ENCODE measurements at regions not wholly inside any gene's neighbourhood (a gene's known extent, or its start where the extent isn't known, plus 50 kb on each side); places are given as distances from the start of the nearest gene placed in this dataset.

DNA sequence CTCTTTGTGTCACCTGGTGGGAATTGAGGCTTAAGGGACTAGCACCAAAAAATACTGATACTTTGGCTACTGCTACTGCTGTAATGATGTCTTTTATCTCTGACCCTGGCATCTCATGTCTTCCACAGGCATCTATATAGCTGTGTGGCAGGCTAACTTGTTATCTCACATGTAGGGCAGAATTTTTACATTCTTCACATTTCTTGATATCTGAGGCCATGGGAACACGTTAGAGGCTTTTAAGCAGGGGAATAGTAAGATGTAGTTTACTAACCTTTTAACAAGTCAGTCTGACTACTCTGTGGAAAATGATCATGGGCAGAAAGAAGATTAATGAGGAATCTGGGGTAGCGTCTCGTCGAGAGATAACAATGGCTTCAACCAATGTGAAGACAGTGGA is 498.4 kb downstream of the PCNX1 start:
- no peaks in the 10 kb centered on the region for H3K27me3 ChIP-seq (ENCODE audit: control insufficient read depth in 3 of 3, insufficient read depth in 3 of 3, low read length in 2 of 3)
- ATAC-seq (ENCODE audit: insufficient read depth, low FRiP score), result no peak
- H3K27ac ChIP-seq (ENCODE audit: low read depth in 1 of 2, low read length in 1 of 2), result no peak overlapping the region
- H3K9me3 ChIP-seq (ENCODE audit: control insufficient read depth in 4 of 4, insufficient read depth in 3 of 4, low read length in 3 of 4), result no peaks in the 10 kb centered on the region
- H3K36me3 ChIP-seq (ENCODE audit: control insufficient read depth in 4 of 4, insufficient read depth in 4 of 4, low read length in 4 of 4), result no peaks in the 10 kb centered on the region
- H3K9ac ChIP-seq (ENCODE audit: insufficient read depth in 1 of 2, low read length in 2 of 2), result no peak overlapping the region
- peaks cover 0 to 10% (median 3%) of the 10 kb centered on the region in 5 donors for H3K4me1 ChIP-seq (ENCODE audit: control insufficient read depth in 5 of 5, insufficient read depth in 5 of 5, low read length in 5 of 5)
- TF ChIP-seq, protein P1, sequence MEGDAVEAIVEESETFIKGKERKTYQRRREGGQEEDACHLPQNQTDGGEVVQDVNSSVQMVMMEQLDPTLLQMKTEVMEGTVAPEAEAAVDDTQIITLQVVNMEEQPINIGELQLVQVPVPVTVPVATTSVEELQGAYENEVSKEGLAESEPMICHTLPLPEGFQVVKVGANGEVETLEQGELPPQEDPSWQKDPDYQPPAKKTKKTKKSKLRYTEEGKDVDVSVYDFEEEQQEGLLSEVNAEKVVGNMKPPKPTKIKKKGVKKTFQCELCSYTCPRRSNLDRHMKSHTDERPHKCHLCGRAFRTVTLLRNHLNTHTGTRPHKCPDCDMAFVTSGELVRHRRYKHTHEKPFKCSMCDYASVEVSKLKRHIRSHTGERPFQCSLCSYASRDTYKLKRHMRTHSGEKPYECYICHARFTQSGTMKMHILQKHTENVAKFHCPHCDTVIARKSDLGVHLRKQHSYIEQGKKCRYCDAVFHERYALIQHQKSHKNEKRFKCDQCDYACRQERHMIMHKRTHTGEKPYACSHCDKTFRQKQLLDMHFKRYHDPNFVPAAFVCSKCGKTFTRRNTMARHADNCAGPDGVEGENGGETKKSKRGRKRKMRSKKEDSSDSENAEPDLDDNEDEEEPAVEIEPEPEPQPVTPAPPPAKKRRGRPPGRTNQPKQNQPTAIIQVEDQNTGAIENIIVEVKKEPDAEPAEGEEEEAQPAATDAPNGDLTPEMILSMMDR (IDR thresholded peaks at IDR 0.05; ENCODE audit: control extremely low read depth, extremely low read depth), result no peak
- DNase-seq, result no peak
- no peak overlapping the region for H3K4me3 ChIP-seq
- 92% methylated on average over 4 of the region's 4 CpGs for WGBS, 2 donors

DNA sequence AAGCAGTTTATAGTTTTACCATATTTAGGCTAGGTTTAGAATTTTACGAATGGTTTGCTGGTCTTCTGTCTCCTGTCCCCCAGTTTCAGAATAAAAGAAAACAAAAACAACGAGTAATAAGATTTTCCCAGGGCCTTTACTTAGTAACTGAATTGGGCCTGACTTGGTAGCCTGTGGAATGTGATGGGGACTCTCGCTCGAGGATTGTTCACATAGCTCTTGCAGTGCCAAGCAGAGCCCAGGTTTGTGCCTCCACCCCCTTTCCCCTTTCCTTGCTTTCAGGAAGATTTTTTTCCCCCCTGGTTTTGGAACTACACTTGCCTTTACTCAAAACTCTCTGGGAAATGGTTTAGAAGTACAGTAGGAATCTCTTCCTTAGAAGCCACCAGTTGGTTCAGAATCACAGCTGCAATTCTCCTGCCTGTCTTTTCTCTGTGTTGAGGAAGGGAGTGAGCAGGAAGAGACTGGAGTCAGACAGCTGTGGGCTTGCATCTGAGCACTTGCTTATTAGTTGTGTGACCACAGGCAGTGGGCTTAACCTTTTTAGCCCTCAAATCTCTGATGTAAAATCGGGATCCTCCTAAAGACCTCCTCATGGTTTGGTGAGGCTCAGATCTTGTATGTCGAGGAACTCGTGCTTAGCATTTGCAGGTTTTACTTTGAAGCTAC is 501.2 kb downstream of the PCNX1 start:
- Histone ChIP-seq H3K27me3 (ENCODE audit: control insufficient read depth in 3 of 3, insufficient read depth in 3 of 3, low read length in 2 of 3) (no peaks in the 10 kb centered on the region), H3K27ac (ENCODE audit: low read depth in 1 of 2, low read length in 1 of 2) (no peak overlapping the region), H3K9me3 (ENCODE audit: control insufficient read depth in 4 of 4, insufficient read depth in 3 of 4, low read length in 3 of 4) (no peaks in the 10 kb centered on the region), H3K4me3 (no peak overlapping the region), H3K4me1 (ENCODE audit: control insufficient read depth in 5 of 5, insufficient read depth in 5 of 5, low read length in 5 of 5) (peaks cover 0 to 22% (median 12%) of the 10 kb centered on the region in 5 donors), H3K9ac (ENCODE audit: insufficient read depth in 1 of 2, low read length in 2 of 2) (no peak overlapping the region), H3K36me3 (ENCODE audit: control insufficient read depth in 4 of 4, insufficient read depth in 4 of 4, low read length in 4 of 4) (no peaks in the 10 kb centered on the region)
- DNase-seq (peak in 2 of 3 donors; percentile 29 to 46), ATAC-seq (ENCODE audit: insufficient read depth, low FRiP score) (no peak)
- WGBS, 2 donors, result 90 to 93% methylated on average over 7 of the region's 7 CpGs
- TF ChIP-seq, protein P1 (IDR thresholded peaks at IDR 0.05; ENCODE audit: control extremely low read depth, extremely low read depth), result no peak

DNA sequence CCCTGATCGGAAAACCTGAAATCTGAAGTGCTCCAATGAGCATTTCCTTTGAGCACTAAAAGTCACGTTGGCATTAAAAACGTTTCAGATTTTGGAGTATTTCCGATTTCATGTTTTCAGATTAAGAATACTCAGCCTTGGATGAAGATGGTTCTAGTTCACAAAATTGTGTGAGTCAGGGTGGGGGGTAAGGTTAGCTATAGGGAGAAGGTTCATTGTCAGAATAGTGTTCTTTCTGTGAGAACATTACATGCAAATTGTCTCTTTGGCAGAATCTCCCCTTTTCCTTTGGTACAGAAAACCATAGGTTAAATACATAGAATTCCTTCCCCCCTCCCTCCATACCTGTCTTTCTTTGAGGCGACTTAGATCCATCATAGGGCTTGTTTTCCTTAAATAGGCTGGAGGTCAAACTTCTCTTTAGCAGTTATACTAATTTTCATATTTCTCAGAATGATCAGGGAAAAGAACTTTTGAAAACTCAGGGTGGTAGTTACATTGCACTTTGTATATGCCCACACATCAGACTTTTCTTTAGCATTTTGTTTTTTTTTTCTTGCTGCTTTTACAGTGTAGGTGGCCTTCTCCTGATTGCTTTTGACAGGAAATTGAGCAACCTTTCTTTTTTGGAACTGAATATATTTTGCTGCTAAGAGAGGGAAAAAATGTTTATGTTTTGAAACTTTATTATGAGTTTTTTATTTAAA is 503.5 kb downstream of the PCNX1 start:
- Histone ChIP-seq H3K4me3 (no peak overlapping the region), H3K27me3 (ENCODE audit: control insufficient read depth in 3 of 3, insufficient read depth in 3 of 3, low read length in 2 of 3) (no peaks in the 10 kb centered on the region), H3K9ac (ENCODE audit: insufficient read depth in 1 of 2, low read length in 2 of 2) (no peak overlapping the region), H3K4me1 (ENCODE audit: control insufficient read depth in 5 of 5, insufficient read depth in 5 of 5, low read length in 5 of 5) (peaks cover 0 to 33% (median 12%) of the 10 kb centered on the region in 5 donors), H3K27ac (ENCODE audit: low read depth in 1 of 2, low read length in 1 of 2) (no peak overlapping the region), H3K9me3 (ENCODE audit: control insufficient read depth in 4 of 4, insufficient read depth in 3 of 4, low read length in 3 of 4) (no peaks in the 10 kb centered on the region), H3K36me3 (ENCODE audit: control insufficient read depth in 4 of 4, insufficient read depth in 4 of 4, low read length in 4 of 4) (no peaks in the 10 kb centered on the region)
- TF ChIP-seq, protein P1 (IDR thresholded peaks at IDR 0.05; ENCODE audit: control extremely low read depth, extremely low read depth), result no peak
- WGBS, 2 donors, result 89 to 91% methylated on average over 5 of the region's 5 CpGs
- DNase-seq, result peak in 2 of 3 donors; percentile 70 to 82
- ATAC-seq (ENCODE audit: insufficient read depth, low FRiP score), result no peak

Data from lung (tissue), 11 donors.